ENCODE measurements at regions not wholly inside any gene's neighbourhood (a gene's known extent, or its start where the extent isn't known, plus 50 kb on each side); places are given as distances from the start of the nearest gene placed in this dataset.
"Not testable (repeated sequence)": the region's sequence is repeated elsewhere in the genome, so short reads cannot be mapped to it uniquely, and the experiment has no call there.

DNA sequence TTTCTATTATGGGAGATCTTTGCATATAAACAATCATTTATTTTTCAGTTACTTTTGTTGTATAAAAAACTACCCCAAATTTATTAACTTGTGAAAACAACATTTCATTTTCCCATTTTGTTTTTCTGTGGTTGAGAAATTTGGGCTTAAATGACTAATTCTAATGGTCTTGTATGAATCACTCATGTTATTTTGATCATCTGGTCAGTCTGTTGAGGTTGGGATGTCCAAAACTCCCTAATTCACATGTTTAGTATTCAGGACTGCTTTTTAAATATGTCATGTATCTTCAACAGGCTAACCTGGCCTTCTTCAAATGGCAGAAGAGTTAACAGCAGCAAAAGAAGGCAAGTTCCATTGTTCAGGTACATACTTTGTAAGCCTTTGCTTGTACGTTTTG lies 788.1 kb downstream of the TRIB2 start:
- DNase-seq (ENCODE audit: low spot score): no peak
- TF ChIP-seq, protein P1, sequence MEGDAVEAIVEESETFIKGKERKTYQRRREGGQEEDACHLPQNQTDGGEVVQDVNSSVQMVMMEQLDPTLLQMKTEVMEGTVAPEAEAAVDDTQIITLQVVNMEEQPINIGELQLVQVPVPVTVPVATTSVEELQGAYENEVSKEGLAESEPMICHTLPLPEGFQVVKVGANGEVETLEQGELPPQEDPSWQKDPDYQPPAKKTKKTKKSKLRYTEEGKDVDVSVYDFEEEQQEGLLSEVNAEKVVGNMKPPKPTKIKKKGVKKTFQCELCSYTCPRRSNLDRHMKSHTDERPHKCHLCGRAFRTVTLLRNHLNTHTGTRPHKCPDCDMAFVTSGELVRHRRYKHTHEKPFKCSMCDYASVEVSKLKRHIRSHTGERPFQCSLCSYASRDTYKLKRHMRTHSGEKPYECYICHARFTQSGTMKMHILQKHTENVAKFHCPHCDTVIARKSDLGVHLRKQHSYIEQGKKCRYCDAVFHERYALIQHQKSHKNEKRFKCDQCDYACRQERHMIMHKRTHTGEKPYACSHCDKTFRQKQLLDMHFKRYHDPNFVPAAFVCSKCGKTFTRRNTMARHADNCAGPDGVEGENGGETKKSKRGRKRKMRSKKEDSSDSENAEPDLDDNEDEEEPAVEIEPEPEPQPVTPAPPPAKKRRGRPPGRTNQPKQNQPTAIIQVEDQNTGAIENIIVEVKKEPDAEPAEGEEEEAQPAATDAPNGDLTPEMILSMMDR (IDR thresholded peaks at IDR 0.05; ENCODE audit: borderline replicate concordance, control extremely low read depth, extremely low read depth, insufficient read depth, missing control alignments): no peak
- in situ Hi-C loops (cut with MboI; ENCODE audit: low sequenced_read_pairs, unreplicated experiment): no loop called here

DNA sequence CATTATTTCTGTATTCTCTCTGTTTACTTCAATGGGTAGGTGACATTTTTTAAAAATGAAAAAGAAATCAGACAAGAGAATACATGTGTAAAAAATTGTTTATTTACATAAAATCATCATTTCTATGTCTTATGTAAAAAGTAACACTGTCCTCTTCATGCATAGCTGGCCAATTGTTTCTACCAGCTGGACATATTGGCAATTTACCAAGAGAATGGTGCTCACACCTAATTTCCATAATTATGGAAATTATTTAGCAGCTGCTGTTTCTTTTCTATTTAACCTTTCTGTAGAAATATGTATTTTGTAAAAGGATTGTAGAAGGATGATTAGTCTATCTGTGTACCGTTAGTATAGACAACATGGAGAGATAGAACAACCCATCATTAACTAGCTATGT lies 791.9 kb downstream of the TRIB2 start:
- no peak for DNase-seq (ENCODE audit: low spot score)
- in situ Hi-C loops (cut with MboI; ENCODE audit: low sequenced_read_pairs, unreplicated experiment): no loop called here
- TF ChIP-seq, protein P1 (IDR thresholded peaks at IDR 0.05; ENCODE audit: borderline replicate concordance, control extremely low read depth, extremely low read depth, insufficient read depth, missing control alignments): no peak

DNA sequence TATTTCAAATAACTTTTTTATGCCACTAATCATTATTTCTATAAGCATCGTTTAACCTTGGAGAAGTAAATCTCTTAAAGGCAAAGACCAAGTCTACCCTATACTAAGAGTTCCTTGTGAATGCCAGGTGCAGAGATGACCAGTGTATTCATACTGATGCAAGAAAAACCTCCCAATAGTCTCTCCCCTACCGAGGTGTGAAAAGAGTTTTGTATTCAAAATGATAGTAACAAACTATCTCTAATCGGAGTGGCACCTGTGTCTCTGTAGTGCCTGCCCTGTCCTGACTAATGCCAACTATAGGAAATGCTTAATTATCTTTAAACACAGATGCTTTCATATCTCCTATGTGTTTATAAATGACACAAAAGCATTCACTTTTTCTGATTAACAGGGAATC lies 798.5 kb downstream of the TRIB2 start:
- no peak for DNase-seq (ENCODE audit: low spot score)
- TF ChIP-seq, protein P1 (IDR thresholded peaks at IDR 0.05; ENCODE audit: borderline replicate concordance, control extremely low read depth, extremely low read depth, insufficient read depth, missing control alignments): no peak
- in situ Hi-C loops (cut with MboI; ENCODE audit: low sequenced_read_pairs, unreplicated experiment): no loop called here

DNA sequence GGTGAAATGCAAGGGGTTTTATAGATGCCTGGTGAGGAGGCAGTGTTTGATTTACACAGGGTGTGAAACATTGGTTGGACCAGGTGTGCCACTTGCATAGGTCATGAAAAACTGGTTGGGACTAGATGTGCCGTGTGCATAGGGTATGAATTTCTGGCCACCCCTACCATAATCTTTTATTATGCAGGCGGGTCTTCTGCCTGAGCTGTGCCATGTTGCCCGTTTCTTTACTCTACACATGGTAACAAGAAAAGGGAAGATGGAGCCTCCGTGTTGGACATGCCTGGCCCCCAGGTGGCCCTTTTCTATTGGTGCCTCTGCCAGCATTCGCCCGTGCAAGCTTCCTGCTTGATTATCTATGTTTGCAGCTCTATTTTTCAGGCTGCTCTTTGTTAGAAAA lies 805.4 kb downstream of the TRIB2 start:
- in situ Hi-C loops (cut with MboI; ENCODE audit: low sequenced_read_pairs, unreplicated experiment): no loop called here
- TF ChIP-seq, protein P1 (IDR thresholded peaks at IDR 0.05; ENCODE audit: borderline replicate concordance, control extremely low read depth, extremely low read depth, insufficient read depth, missing control alignments): no peak
- no peak for DNase-seq (ENCODE audit: low spot score)

DNA sequence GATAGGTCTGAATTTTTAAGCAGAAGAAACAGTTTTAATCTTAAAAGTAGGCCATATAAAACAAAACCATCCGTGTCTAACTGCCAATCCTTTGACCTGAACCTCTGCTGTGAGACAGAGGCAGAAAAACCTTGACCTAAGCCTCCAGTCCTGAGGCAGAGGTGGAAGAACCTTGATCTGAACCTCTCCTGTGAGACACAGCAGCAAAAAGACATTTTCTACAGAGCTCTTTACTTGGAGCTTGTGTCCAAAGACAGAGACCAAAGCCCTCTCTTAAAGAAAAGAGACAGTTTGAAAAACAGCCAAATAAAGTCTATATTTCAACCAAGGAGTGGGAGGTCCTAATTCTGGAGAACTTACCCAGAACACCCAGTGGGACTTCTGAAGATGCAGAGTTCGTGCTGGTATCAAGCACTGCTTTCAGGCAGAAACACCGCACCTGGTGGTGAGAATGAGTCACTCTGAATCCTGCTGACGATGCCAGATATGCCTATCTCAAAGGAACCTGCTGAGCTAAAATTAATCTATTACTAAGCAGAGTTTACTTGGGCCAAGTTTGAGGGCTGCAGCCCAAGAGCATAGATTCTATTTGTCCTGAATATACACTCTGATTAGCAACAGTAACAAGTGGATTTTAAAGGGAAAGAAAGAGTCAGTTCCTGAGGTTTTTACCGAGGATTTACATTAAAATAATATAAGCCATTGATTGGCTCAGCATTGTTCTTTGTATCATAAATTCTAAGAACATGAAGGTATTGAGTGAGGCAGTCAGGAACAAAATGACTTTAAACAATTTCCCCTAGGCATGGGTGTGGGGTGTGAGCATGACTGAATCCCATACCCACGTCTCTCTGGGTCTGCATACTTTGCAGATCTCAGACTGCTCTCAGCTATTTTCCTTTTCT lies 806.4 kb downstream of the TRIB2 start:
- TF ChIP-seq, protein P1 (IDR thresholded peaks at IDR 0.05; ENCODE audit: borderline replicate concordance, control extremely low read depth, extremely low read depth, insufficient read depth, missing control alignments): no peak
- peak; percentile 26 for DNase-seq (ENCODE audit: low spot score)
- in situ Hi-C loops (cut with MboI; ENCODE audit: low sequenced_read_pairs, unreplicated experiment): no loop called here

DNA sequence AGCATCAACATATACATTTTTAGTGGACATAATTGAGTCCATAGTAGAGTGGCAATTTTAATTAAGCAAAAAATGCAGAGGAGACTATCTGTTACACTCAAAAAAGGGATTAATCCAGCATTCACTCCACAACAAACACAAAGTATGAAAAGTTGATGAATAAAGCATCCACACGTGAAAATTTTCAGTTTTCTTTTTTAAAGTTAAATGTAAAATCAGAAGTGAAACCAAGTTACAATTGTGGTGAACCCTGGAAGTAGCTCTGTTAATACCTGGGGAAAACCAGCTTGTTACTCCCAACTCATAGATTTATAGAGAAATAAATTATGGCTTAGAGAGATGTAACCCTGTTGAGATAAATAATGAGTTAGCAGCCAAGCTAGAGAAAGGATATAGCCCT lies 807.8 kb downstream of the TRIB2 start:
- in situ Hi-C loops (cut with MboI; ENCODE audit: low sequenced_read_pairs, unreplicated experiment): no loop called here
- TF ChIP-seq, protein P1 (IDR thresholded peaks at IDR 0.05; ENCODE audit: borderline replicate concordance, control extremely low read depth, extremely low read depth, insufficient read depth, missing control alignments): no peak
- peak; percentile 12 for DNase-seq (ENCODE audit: low spot score)

DNA sequence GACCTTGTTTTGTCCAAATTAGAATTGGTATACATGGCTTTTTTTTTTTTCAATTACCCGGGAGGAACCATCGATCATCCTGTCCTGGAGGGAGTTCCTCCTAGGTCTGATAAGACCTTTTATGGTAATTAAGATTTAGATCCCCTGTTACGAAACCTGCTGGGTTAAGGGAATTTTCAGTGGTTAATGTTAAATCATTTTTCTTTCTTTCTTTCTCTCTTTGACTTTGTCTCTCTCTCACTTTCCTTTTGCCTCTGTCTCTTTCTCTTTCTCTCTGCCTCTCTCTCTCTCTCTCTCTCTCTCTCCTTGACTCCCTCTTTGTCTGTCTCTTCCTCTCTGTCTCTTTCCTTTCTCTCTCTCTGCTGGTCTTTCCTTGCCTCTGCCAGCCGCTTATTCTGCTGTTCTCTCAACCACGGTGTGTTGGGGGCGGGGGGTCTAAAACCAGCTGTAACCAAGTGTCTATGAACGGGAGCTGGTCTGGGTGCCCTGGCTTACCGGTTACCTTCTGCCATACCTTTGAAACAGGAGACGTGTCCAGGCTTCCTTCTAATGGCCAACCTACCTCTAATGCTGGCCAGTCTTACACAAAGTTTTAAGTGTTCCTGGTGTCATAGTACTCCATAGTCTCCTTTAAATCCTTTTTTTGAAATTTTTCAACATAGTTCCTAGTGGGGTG lies 815.1 kb downstream of the TRIB2 start:
- DNase-seq (ENCODE audit: low spot score); in situ Hi-C loops (cut with MboI; ENCODE audit: low sequenced_read_pairs, unreplicated experiment): not testable (repeated sequence)

DNA sequence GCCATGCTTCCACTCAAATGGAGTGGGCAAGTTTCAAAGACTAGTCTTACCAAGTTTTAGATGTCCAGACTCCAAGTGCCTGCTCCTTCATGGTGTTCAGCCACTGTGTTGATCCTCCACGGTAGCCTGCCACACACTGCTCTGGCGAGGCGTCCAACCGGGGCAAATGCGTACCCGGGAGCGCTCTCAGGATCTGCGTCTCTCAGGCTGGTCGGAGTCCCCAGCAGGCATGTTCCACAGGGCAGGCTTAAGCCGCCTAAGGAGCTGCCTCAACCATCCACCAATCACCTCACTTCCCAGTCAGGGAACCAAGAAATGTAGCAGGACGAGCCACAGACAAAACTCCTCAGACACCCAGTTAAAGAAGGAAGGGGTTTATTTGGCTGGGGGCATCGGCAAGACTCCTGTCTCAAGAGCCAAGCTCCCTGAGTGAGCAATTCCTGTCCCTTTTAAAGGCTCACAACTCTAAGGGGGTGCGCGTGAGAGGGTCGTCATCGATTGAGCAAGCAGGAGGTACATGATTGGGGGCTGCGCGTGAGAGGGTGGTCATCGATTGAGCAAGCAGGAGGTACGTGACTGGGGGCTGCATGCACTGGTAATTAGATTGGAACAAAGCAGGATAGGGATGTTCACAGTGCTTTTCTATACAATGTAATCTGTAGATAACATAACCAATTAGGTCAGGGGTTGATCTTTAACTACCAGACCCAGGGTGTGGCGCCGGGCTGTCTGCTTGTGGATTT lies 816.2 kb downstream of the TRIB2 start:
- in situ Hi-C loops (cut with MboI; ENCODE audit: low sequenced_read_pairs, unreplicated experiment); DNase-seq (ENCODE audit: low spot score): not testable (repeated sequence)
